GM13976 (cell line): ENCODE measurements at regions not wholly inside any gene's neighbourhood (a gene's known extent, or its start where the extent isn't known, plus 50 kb on each side); places are given as distances from the start of the nearest gene placed in this dataset.

Experiments used
- DNase-seq: peaks from one replicate; pipeline ENCODE4 v3.0.0; 2012; ENCODE audit warnings: low spot score
- in situ Hi-C: fragments of 300-500 bp; cut with MboI; formaldehyde crosslinking; loops from one replicate; pipeline ENCODE4 v1.12.0; 2022; ENCODE audit warnings: low sequenced_read_pairs, mixed read lengths, inconsistent platforms; ENCODE audit not compliant: unreplicated experiment
- TF ChIP-seq, protein P1 (sequence below): IDR thresholded peaks from 2 replicates; pipeline ENCODE4 v1.5.1; 2012; ENCODE audit warnings: borderline replicate concordance, mild to moderate bottlenecking; ENCODE audit not compliant: insufficient read depth; ENCODE audit errors: extremely low read depth, missing control alignments, control extremely low read depth

- in situ Hi-C loops: no loop called here
- DNase-seq: no peak
Observed at GRCh38 chr12:102535306-102535705, 54.9 kb upstream of the IGF1 start.

GRCh38 chr12:102534899-102535298 lies 54.5 kb upstream of the IGF1 start:
- TF ChIP-seq, protein P1, sequence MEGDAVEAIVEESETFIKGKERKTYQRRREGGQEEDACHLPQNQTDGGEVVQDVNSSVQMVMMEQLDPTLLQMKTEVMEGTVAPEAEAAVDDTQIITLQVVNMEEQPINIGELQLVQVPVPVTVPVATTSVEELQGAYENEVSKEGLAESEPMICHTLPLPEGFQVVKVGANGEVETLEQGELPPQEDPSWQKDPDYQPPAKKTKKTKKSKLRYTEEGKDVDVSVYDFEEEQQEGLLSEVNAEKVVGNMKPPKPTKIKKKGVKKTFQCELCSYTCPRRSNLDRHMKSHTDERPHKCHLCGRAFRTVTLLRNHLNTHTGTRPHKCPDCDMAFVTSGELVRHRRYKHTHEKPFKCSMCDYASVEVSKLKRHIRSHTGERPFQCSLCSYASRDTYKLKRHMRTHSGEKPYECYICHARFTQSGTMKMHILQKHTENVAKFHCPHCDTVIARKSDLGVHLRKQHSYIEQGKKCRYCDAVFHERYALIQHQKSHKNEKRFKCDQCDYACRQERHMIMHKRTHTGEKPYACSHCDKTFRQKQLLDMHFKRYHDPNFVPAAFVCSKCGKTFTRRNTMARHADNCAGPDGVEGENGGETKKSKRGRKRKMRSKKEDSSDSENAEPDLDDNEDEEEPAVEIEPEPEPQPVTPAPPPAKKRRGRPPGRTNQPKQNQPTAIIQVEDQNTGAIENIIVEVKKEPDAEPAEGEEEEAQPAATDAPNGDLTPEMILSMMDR: no peak
- in situ Hi-C loops: no loop called here
- no peak for DNase-seq

More at GRCh38 chr12:102535306-102535705, 54.9 kb upstream of the IGF1 start:
- TF ChIP-seq, protein P1: no peak

GRCh38 chr12:102533483-102534215 lies 53.3 kb upstream of the IGF1 start:
- DNase-seq: no peak
- in situ Hi-C loops: no loop called here
- TF ChIP-seq, protein P1: no peak
